ENCODE measurements at regions not wholly inside any gene's neighbourhood (a gene's known extent, or its start where the extent isn't known, plus 50 kb on each side); places are given as distances from the start of the nearest gene placed in this dataset.

GRCh38 chr14:54047645-54048308 lies 91.2 kb upstream of the BMP4 start:
- no peak overlapping the region for H3K27ac ChIP-seq
- H3K27me3 ChIP-seq (ENCODE audit: insufficient read depth, low read depth), result no peaks in the 10 kb centered on the region
- no peak overlapping the region for H3K4me3 ChIP-seq
- H2AFZ ChIP-seq, result no peak overlapping the region
- H4K20me1 ChIP-seq (ENCODE audit: insufficient read depth), result no peaks in the 10 kb centered on the region
- CTCF ChIA-PET, result interaction anchor here (0.6 kb wide), 1 partner anchor 754 kb away, joined by 3 read pairs; no protein-coding TSS in a partner anchor
- POLR2A ChIA-PET (ENCODE audit: unreplicated experiment), result no interaction called here
- no peaks in the 10 kb centered on the region; the same call in 1 of the 2 replicates for H3K4me1 ChIP-seq (replicated peaks; ENCODE audit: insufficient read depth)
- 0 out of 2 replicates have a peak, but pooled peaks cover 2% of the 10 kb centered on the region for H3F3A ChIP-seq (ENCODE audit: insufficient read depth, low read depth)
- DNase-seq, result no peak
- no TSS peak for BruUV-seq (replicated peaks)
- no peak for TF ChIP-seq EZH2 (IDR thresholded peaks at IDR 0.05; ENCODE audit: low read depth)
- no peak for TF ChIP-seq CTCF (conservative IDR thresholded peaks at IDR 0.05)
- H3K36me3 ChIP-seq (ENCODE audit: low read depth), result no peaks in the 10 kb centered on the region
- H3K79me2 ChIP-seq (ENCODE audit: low read depth), result no peaks in the 10 kb centered on the region
- no peaks in the 10 kb centered on the region for H3K9me3 ChIP-seq (ENCODE audit: insufficient read depth, low read depth)
- H3K9me2 ChIP-seq (ENCODE audit: insufficient read depth), result no peaks in the 10 kb centered on the region
- intact Hi-C loops (cut with micrococcal nuclease; ENCODE audit: unreplicated experiment), result no loop called here
- H3K4me2 ChIP-seq, result no peak overlapping the region

GRCh38 chr14:54048311-54048710 lies 91.7 kb upstream of the BMP4 start:
- no peaks in the 10 kb centered on the region; the same call in 1 of the 2 replicates for H3K4me1 ChIP-seq (replicated peaks; ENCODE audit: insufficient read depth)
- 0 out of 2 replicates have a peak, but pooled peaks cover 2% of the 10 kb centered on the region for H3F3A ChIP-seq (ENCODE audit: insufficient read depth, low read depth)
- no peaks in the 10 kb centered on the region for H4K20me1 ChIP-seq (ENCODE audit: insufficient read depth)
- intact Hi-C loops (cut with micrococcal nuclease; ENCODE audit: unreplicated experiment), result no loop called here
- no peak overlapping the region for H2AFZ ChIP-seq
- H3K9me2 ChIP-seq (ENCODE audit: insufficient read depth), result no peaks in the 10 kb centered on the region
- H3K27me3 ChIP-seq (ENCODE audit: insufficient read depth, low read depth), result no peaks in the 10 kb centered on the region
- no peaks in the 10 kb centered on the region for H3K79me2 ChIP-seq (ENCODE audit: low read depth)
- no peak overlapping the region for H3K4me2 ChIP-seq
- H3K36me3 ChIP-seq (ENCODE audit: low read depth), result no peaks in the 10 kb centered on the region
- H3K4me3 ChIP-seq, result no peak overlapping the region
- CTCF ChIA-PET, result interaction anchor here (0.6 kb wide), 1 partner anchor 754 kb away, joined by 3 read pairs; no protein-coding TSS in a partner anchor
- POLR2A ChIA-PET (ENCODE audit: unreplicated experiment), result no interaction called here
- no peaks in the 10 kb centered on the region for H3K9me3 ChIP-seq (ENCODE audit: insufficient read depth, low read depth)
- DNase-seq, result no peak
- no TSS peak for BruUV-seq (replicated peaks)
- TF ChIP-seq EZH2 (IDR thresholded peaks at IDR 0.05; ENCODE audit: low read depth) (no peak), CTCF (conservative IDR thresholded peaks at IDR 0.05) (no peak)
- no peak overlapping the region for H3K27ac ChIP-seq

GRCh38 chr14:54048736-54049135 lies 92.1 kb upstream of the BMP4 start:
- DNase-seq, result no peak
- Histone ChIP-seq H3K4me3 (no peak overlapping the region), H3K4me2 (no peak overlapping the region), H3F3A (ENCODE audit: insufficient read depth, low read depth) (0 out of 2 replicates have a peak, but pooled peaks cover 2% of the 10 kb centered on the region), H2AFZ (no peak overlapping the region), H3K4me1 (replicated peaks; ENCODE audit: insufficient read depth) (no peaks in the 10 kb centered on the region; the same call in 1 of the 2 replicates), H3K79me2 (ENCODE audit: low read depth) (no peaks in the 10 kb centered on the region), H3K36me3 (ENCODE audit: low read depth) (no peaks in the 10 kb centered on the region), H4K20me1 (ENCODE audit: insufficient read depth) (no peaks in the 10 kb centered on the region), H3K27me3 (ENCODE audit: insufficient read depth, low read depth) (no peaks in the 10 kb centered on the region), H3K27ac (no peak overlapping the region), H3K9me2 (ENCODE audit: insufficient read depth) (no peaks in the 10 kb centered on the region), H3K9me3 (ENCODE audit: insufficient read depth, low read depth) (no peaks in the 10 kb centered on the region)
- intact Hi-C loops (cut with micrococcal nuclease; ENCODE audit: unreplicated experiment), result no loop called here
- TF ChIP-seq CTCF (conservative IDR thresholded peaks at IDR 0.05) (no peak), EZH2 (IDR thresholded peaks at IDR 0.05; ENCODE audit: low read depth) (no peak)
- ChIA-PET CTCF (interaction anchor here (0.6 kb wide), 1 partner anchor 755 kb away, joined by 3 read pairs; no protein-coding TSS in a partner anchor), POLR2A (ENCODE audit: unreplicated experiment) (no interaction called here)
- no TSS peak for BruUV-seq (replicated peaks)
